GM13977 (cell line): ENCODE measurements at regions not wholly inside any gene's neighbourhood (a gene's known extent, or its start where the extent isn't known, plus 50 kb on each side); places are given as distances from the start of the nearest gene placed in this dataset.

Experiments used
- DNase-seq: peaks from one replicate; pipeline ENCODE4 v3.0.0; 2012; ENCODE audit warnings: low spot score
- in situ Hi-C: fragments of 300-500 bp; cut with MboI; formaldehyde crosslinking; loops from one replicate; pipeline ENCODE4 v1.12.0; 2022; ENCODE audit warnings: low sequenced_read_pairs, low pct_unique_long_range_greater_than_20kb, mixed read lengths, inconsistent platforms; ENCODE audit not compliant: unreplicated experiment
- TF ChIP-seq, protein P1 (sequence below): IDR thresholded peaks from 2 replicates; pipeline ENCODE4 v1.5.1; 2012; ENCODE audit warnings: mild to moderate bottlenecking, control low read depth; ENCODE audit not compliant: insufficient read depth; ENCODE audit errors: extremely low read depth, missing control alignments

DNA sequence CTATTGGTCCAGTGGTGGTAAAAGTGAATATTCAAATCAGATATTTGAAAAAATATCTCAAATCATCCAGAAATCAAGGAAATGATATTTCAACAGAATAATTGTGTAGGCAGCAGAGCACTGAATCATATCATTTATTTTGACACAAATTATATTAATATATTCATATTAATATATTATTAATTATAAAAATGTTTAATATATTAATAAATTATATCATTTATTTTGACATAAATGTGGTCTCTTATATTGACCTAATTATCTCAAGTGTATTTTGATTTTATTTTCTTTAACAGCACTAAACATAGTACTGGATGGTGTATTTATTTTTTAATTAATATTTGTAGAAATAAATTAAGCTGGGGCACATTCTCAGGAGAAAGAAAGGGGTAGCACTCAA is 257.7 kb upstream of the THBS1 start:
- TF ChIP-seq, protein P1, sequence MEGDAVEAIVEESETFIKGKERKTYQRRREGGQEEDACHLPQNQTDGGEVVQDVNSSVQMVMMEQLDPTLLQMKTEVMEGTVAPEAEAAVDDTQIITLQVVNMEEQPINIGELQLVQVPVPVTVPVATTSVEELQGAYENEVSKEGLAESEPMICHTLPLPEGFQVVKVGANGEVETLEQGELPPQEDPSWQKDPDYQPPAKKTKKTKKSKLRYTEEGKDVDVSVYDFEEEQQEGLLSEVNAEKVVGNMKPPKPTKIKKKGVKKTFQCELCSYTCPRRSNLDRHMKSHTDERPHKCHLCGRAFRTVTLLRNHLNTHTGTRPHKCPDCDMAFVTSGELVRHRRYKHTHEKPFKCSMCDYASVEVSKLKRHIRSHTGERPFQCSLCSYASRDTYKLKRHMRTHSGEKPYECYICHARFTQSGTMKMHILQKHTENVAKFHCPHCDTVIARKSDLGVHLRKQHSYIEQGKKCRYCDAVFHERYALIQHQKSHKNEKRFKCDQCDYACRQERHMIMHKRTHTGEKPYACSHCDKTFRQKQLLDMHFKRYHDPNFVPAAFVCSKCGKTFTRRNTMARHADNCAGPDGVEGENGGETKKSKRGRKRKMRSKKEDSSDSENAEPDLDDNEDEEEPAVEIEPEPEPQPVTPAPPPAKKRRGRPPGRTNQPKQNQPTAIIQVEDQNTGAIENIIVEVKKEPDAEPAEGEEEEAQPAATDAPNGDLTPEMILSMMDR, result no peak
- in situ Hi-C loops, result no loop called here
- DNase-seq, result no peak

DNA sequence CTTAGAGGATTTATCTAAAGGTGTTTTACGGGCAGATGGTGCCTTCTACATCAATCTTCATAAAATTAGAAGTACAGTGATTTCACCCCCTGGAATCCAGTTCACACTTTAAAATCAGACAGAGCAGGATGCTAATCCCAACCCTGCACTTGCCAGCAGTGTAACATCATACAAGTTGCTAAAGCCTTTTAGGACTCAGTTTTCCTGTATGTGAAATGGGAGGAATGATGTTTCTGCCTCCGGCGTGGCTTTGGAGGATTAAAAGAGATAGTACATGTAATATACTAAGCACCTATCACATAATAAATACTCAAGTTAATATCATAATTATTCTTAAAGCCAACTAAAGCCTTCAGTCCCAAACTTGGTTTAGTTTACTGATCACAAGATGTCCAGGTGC is 257.2 kb upstream of the THBS1 start:
- no peak for DNase-seq
- TF ChIP-seq, protein P1, result no peak
- in situ Hi-C loops, result no loop called here

DNA sequence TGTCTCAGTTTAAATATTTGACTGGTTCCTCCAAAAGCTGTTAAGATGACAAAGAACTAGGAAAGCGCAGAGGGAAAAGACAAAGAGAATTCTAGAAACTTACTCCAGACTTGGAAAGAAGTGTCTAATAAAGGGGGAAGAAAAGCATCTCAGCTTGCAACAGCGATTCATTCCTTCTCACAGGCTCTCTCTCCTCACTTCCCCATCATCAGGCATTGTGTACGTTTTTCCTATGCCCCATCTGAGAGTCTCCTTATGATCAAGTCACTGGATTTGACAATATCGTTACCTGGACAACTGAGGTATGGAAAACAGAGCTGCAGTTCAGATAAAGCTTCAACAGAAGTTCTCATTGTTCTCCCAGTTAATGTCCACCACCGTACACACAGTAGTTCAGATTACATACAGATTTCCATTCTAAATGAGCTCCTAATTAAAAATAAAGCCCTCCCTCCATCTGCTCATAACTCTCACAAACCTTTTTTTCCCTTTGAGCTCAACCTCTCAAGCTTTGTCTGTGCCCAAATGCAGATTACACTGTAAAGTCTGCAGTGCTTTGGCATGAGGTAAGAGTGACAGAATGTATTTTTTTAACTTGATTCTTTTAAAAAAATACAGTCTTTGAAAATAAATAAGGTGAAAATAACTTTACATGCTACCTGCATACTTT is 254.4 kb upstream of the THBS1 start:
- no peak for DNase-seq
- in situ Hi-C loops, result no loop called here

DNA sequence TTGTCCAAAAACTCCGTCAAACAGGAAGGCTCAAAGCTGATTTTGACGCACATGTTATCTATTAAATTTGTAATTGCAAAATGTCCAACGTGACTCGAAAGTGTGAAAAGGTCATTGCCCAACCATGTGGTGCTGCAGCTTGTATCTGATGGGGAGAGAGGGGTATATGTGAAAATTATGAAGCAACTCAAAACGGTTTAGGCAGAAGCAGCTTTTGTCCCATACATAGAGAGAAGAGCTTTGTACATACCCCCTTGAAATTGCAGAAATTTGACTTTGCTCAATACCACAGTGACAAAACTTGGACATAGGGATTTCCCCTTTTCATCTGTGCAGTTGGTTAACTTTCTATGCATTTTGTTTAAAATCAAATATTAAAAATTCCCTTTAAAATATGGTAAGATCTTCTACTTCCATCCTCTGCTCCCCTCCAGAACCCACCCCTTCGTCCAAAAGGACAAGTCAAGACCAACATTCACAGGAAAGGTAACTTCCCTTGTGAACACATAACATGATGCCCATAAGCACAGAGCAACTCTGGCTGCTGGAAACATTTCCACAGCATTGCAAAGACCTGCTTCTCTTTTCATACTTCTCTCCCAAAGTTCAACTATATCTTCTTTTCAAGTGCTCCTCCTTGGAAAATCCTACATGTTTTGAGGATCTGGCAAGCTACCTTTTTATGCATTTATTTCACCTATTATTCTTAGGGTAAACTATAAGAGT is 253.7 kb upstream of the THBS1 start:
- DNase-seq, result no peak
- TF ChIP-seq, protein P1, result no peak
- in situ Hi-C loops, result no loop called here

More for the DNA sequence above, 254.4 kb upstream of the THBS1 start:
- TF ChIP-seq, protein P1, result no peak

DNA sequence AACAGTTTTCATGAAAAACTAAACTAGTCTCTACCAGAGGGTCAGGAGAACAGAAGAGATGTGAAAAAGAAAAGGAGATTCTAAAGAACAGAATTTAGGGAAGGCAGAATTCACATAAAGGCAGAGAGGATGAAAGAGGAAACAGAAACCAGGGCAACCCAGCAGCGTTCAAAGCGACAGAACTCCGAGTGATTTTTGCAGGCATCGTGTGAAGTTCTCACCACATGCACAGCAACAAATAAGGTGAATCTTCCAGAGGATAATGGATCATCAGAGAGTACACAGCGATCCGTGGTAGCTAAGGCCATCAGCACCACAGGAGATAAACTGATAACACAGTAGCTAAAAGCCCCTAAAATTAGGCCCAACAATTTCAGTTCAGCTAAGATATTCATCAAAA is 250.8 kb upstream of the THBS1 start:
- TF ChIP-seq, protein P1, result no peak
- in situ Hi-C loops, result no loop called here
- no peak for DNase-seq

DNA sequence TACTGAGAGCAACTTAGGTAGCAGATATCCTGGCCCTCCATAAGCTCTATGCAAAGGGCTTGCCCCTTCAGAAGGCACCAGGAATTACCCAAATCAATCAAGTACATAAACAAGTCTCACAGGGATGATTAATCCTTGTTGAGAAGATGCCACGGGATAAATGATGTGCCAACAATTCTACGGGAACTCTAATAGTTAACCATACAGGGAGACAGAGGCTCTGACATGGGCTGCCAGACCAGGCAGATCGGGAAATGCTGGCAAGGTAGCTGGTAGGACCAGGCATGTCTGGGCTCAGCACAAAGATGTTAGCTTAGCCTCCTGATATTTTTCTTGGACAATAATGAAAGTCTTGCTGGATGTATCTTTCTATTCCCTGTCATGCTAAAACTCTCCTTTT is 249.3 kb upstream of the THBS1 start:
- no peak for DNase-seq
- in situ Hi-C loops, result no loop called here
- TF ChIP-seq, protein P1, result no peak
